Spleen (tissue), 11 donors: ENCODE measurements at regions not wholly inside any gene's neighbourhood (a gene's known extent, or its start where the extent isn't known, plus 50 kb on each side); places are given as distances from the start of the nearest gene placed in this dataset.

Source experiments
- DNase-seq: peaks from one replicate; pipeline ENCODE4 v3.0.0-alpha.2; 2020
- H3K27ac ChIP-seq, 8 donors: fragments of 200-600 bp; sonication (generic) in 7 of 8; 1 replicate in 4 of 8; 2 replicates in 4 of 8; pipeline versions ENCODE4 v1.5.0 to v1.8.0; 2016 to 2021; ENCODE audit warnings: inconsistent platforms in 4 of 8, mild to moderate bottlenecking in 4 of 8, moderate library complexity in 1 of 8
- H3K27me3 ChIP-seq, 7 donors: fragments of 200-600 bp; sonication (generic) in 6 of 7; replicated peaks in 1 of 7; 1 replicate in 4 of 7; 2 replicates in 3 of 7; pipeline versions ENCODE4 v1.5.0 to v1.8.0; 2016 to 2021; ENCODE audit warnings: inconsistent platforms in 3 of 7, mild to moderate bottlenecking in 1 of 7
- H3K36me3 ChIP-seq, 6 donors: fragments of 200-600 bp; sonication (generic) in 5 of 6; 1 replicate in 4 of 6; 2 replicates in 2 of 6; pipeline versions ENCODE4 v1.5.0 to v1.8.0; 2016 to 2021; ENCODE audit warnings: inconsistent platforms in 2 of 6
- H3K4me1 ChIP-seq, 6 donors: fragments of 200-600 bp; sonication (generic) in 5 of 6; 1 replicate in 3 of 6; 2 replicates in 3 of 6; pipeline versions ENCODE4 v1.5.0 to v1.8.0; 2016 to 2021; ENCODE audit warnings: inconsistent platforms in 3 of 6
- H3K4me3 ChIP-seq, 8 donors: fragments of 200-600 bp; sonication (generic) in 7 of 8; 1 replicate in 4 of 8; 2 replicates in 4 of 8; pipeline versions ENCODE4 v1.5.0 to v1.8.0; 2016 to 2021; ENCODE audit warnings: inconsistent platforms in 4 of 8, mild to moderate bottlenecking in 4 of 8, moderate library complexity in 2 of 8
- H3K9me3 ChIP-seq, 8 donors: fragments of 200-600 bp; sonication (generic) in 7 of 8; 1 replicate in 4 of 8; 2 replicates in 4 of 8; pipeline versions ENCODE4 v1.5.0 to v1.8.0; 2016 to 2021; ENCODE audit warnings: inconsistent platforms in 4 of 8
- CTCF ChIP-seq, 11 experiments: fragments of 200-600 bp in 7 of 11; fragments of 450-650 bp in 4 of 11; sonication (generic) in 4 of 11; IDR thresholded peaks in 8 of 11; conservative IDR thresholded peaks in 3 of 11; 1 replicate in 7 of 11; 2 replicates in 4 of 11; pipeline versions ENCODE4 v1.4.0 to v1.8.0; 2016 to 2021; ENCODE audit warnings: antibody characterized with exemption in 11 of 11, inconsistent platforms in 4 of 11, mild to moderate bottlenecking in 1 of 11
- POLR2A ChIP-seq, 3 donors: fragments of 450-650 bp; IDR thresholded peaks; one replicate each; pipeline ENCODE4 v1.5.1; 2017; ENCODE audit warnings: antibody characterized with exemption in 3 of 3, mild to moderate bottlenecking in 1 of 3
- POLR2AphosphoS5 ChIP-seq, 3 donors: sonication (generic); formaldehyde crosslinking; IDR thresholded peaks; one replicate each; pipeline ENCODE4 v1.5.1; 2017; ENCODE audit warnings: antibody characterized with exemption in 3 of 3
- WGBS, 5 donors: extraction: QIAGEN DNeasy Blood & Tissue Kit in 3 of 5; methylation state at CpG; one replicate each; pipeline versions ENCODE4 v1.1.5 to v1.1.7; 2013 to 2018; 5-methylcytosine and 5-hydroxymethylcytosine counted together
- intact Hi-C: fragments of 100-400 bp; cut with DNase I; formaldehyde crosslinking; loops from one replicate; pipeline ENCODE4 v1.15.0; 2023; ENCODE audit warnings: low total_unique reads
- donor health status: healthy with polysubstance abuse.
- donor health status: DM: no; HTN: no; CAD: no; lungs with moderate emphysema.
- donor health status: DM: no; HTN: no; CAD: no.
- donor health status: Bipolar disorder and iron deficiency.
- donor health status: healthy.
- donor health status: DM: no; HTN: no; CAD: no.
- donor health status: DM: yes; HTN: yes; CAD: no.

DNA sequence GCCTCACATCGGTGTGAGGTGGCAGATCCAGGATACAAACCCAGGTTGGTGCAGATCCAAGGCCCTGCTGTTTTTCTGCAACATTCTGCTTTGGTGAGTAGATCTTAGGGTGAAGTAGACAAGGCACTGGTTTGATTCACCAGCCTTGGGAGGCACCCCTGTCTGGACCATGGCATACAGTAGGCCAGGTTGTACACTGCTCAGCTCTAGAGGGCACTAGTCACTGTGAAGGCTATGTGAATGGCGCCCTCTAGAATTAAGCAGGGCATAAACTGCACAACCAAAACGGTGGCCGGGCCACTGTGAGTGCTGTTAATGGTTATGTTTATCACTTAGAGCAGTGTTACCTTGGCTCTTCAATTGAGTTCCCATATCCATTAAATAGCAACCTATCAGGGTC, 280.6 kb upstream of the PWP1 start:
- Histone ChIP-seq H3K4me3 (no peak overlapping the region), H3K36me3 (no peaks in the 10 kb centered on the region), H3K9me3 (no peaks in the 10 kb centered on the region), H3K27ac (no peak overlapping the region), H3K27me3 (peaks cover 0 to 5% (median 0%) of the 10 kb centered on the region in 7 donors), H3K4me1 (peaks cover 0 to 10% (median 4%) of the 10 kb centered on the region in 6 donors)
- no peak for DNase-seq
- WGBS, 5 donors: 60 to 77% (median 66%) methylated on average over 4 of the region's 4 CpGs
- peak in 3 of 11 experiments; percentile 12 to 23 (median 22) for TF ChIP-seq CTCF (IDR thresholded peaks at IDR 0.05 in 8 of 11, conservative IDR thresholded peaks at IDR 0.05 in 3 of 11)
- no peak for TF ChIP-seq POLR2A (IDR thresholded peaks at IDR 0.05)
- intact Hi-C loops: loop anchor here (5.0 kb wide), 1 partner anchor 273 kb away; no protein-coding TSS in a partner anchor

GRCh38 chr12:107405436-107405835, 280.2 kb upstream of the PWP1 start:
- intact Hi-C loops: no loop called here
- DNase-seq: no peak
- Histone ChIP-seq H3K27me3 (peaks cover 0 to 5% (median 0%) of the 10 kb centered on the region in 7 donors), H3K9me3 (no peaks in the 10 kb centered on the region), H3K4me3 (no peak overlapping the region), H3K27ac (no peak overlapping the region), H3K36me3 (no peaks in the 10 kb centered on the region), H3K4me1 (peaks cover 0 to 10% (median 4%) of the 10 kb centered on the region in 6 donors)
- TF ChIP-seq CTCF (IDR thresholded peaks at IDR 0.05 in 8 of 11, conservative IDR thresholded peaks at IDR 0.05 in 3 of 11) (no peak), POLR2A (IDR thresholded peaks at IDR 0.05) (no peak), POLR2AphosphoS5 (IDR thresholded peaks at IDR 0.05) (no peak)
- 71 to 89% (median 78%) methylated on average over 6 to 7 of the region's 7 CpGs for WGBS, 5 donors

DNA sequence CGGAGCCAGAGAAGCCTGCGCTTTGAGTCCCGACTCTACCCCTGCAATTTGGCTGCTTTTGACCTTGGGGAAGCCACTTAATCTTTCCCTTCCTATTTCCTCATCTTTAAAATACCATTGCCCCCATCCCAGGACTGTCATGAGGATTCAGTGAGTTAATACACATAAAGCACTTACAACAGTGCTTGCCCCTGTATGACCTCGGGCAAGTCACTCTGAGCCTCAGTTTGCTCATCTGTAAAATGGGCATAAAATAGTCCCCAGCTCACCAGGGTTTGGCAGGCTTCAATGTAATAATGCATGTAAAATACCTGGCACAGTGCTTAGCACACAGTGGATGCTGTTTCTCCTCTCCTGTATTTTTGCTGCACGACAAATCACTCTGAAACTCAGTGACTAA, 278.7 kb upstream of the PWP1 start:
- Histone ChIP-seq H3K4me1 (no peaks in the 10 kb centered on the region), H3K27ac (no peak overlapping the region), H3K4me3 (no peak overlapping the region), H3K27me3 (peaks cover 0 to 5% (median 0%) of the 10 kb centered on the region in 7 donors), H3K36me3 (no peaks in the 10 kb centered on the region), H3K9me3 (no peaks in the 10 kb centered on the region)
- DNase-seq: no peak
- 79 to 82% (median 81%) methylated on average over 5 of the region's 5 CpGs for WGBS, 5 donors
- intact Hi-C loops: no loop called here
- TF ChIP-seq POLR2AphosphoS5 (IDR thresholded peaks at IDR 0.05) (no peak), POLR2A (IDR thresholded peaks at IDR 0.05) (no peak), CTCF (IDR thresholded peaks at IDR 0.05 in 8 of 11, conservative IDR thresholded peaks at IDR 0.05 in 3 of 11) (no peak)

- peaks cover 0 to 5% (median 0%) of the 10 kb centered on the region in 7 donors for H3K27me3 ChIP-seq
- H3K27ac ChIP-seq: no peak overlapping the region
- no peaks in the 10 kb centered on the region for H3K9me3 ChIP-seq
- intact Hi-C loops: no loop called here
- no peaks in the 10 kb centered on the region for H3K4me1 ChIP-seq
- no peak overlapping the region for H3K4me3 ChIP-seq
- DNase-seq: no peak
- WGBS, 5 donors: 83 to 94% (median 92%) methylated on average over 14 of the region's 14 CpGs
- H3K36me3 ChIP-seq: no peaks in the 10 kb centered on the region
- TF ChIP-seq POLR2A (IDR thresholded peaks at IDR 0.05) (no peak), CTCF (IDR thresholded peaks at IDR 0.05 in 8 of 11, conservative IDR thresholded peaks at IDR 0.05 in 3 of 11) (no peak), POLR2AphosphoS5 (IDR thresholded peaks at IDR 0.05) (no peak)
Observed at GRCh38 chr12:107411792-107412535, 273.6 kb upstream of the PWP1 start.
